IMR-90 (cell line): ENCODE measurements at regions not wholly inside any gene's neighbourhood (a gene's known extent, or its start where the extent isn't known, plus 50 kb on each side); places are given as distances from the start of the nearest gene placed in this dataset.
"Not testable (repeated sequence)": the region's sequence is repeated elsewhere in the genome, so short reads cannot be mapped to it uniquely, and the experiment has no call there.

Experiments used
- BHLHE40 ChIP-seq: fragments of 150-350 bp; IDR thresholded peaks from 2 replicates; pipeline ENCODE4 v1.6.1; 2016; ENCODE audit warnings: mild to moderate bottlenecking, low read depth, low read length
- CEBPB ChIP-seq: IDR thresholded peaks from 2 replicates; pipeline ENCODE4 v1.6.1; 2012; ENCODE audit warnings: low read depth, low read length, improper control_type of control experiment
- CHD1 ChIP-seq: IDR thresholded peaks from 2 replicates; pipeline ENCODE4 v1.6.1; 2012; ENCODE audit warnings: low read depth, low read length, improper control_type of control experiment
- MAFK ChIP-seq: IDR thresholded peaks from 2 replicates; pipeline ENCODE4 v1.6.1; 2012; ENCODE audit warnings: low read depth, low read length, improper control_type of control experiment
- MAZ ChIP-seq: IDR thresholded peaks from 2 replicates; pipeline ENCODE4 v1.6.1; 2012; ENCODE audit warnings: low read depth, mild to moderate bottlenecking, low read length, improper control_type of control experiment, moderate library complexity, borderline replicate concordance
- MXI1 ChIP-seq: IDR thresholded peaks from 2 replicates; pipeline ENCODE4 v1.6.1; 2012; ENCODE audit warnings: low read depth, mild to moderate bottlenecking, low read length, moderate library complexity, borderline replicate concordance
- POLR2A ChIP-seq: IDR thresholded peaks from 2 replicates; pipeline ENCODE4 v1.6.1; 2012; ENCODE audit warnings: mild to moderate bottlenecking, low read depth, low read length
- RCOR1 ChIP-seq: IDR thresholded peaks from 2 replicates; pipeline ENCODE4 v1.6.1; 2012; ENCODE audit warnings: mild to moderate bottlenecking, low read length, improper control_type of control experiment; ENCODE audit not compliant: insufficient replicate concordance
- TF ChIP-seq, protein P1 (sequence below): conservative IDR thresholded peaks from 2 replicates; pipeline ENCODE4 v1.5.1; 2012; ENCODE audit warnings: mild to moderate bottlenecking, low read depth, low read length, improper control_type of control experiment
- TF ChIP-seq, protein P2 (sequence below): fragments of 150-350 bp; IDR thresholded peaks from 2 replicates; pipeline ENCODE4 v1.6.1; 2017; ENCODE audit warnings: mild to moderate bottlenecking, antibody characterized with exemption, low read length, low read depth
- TF ChIP-seq, protein P3 (sequence below): fragments of 150-350 bp; IDR thresholded peaks from 2 replicates; pipeline ENCODE4 v1.6.1; 2016; ENCODE audit warnings: low read depth, mild to moderate bottlenecking, low read length, moderate library complexity, borderline replicate concordance

DNA sequence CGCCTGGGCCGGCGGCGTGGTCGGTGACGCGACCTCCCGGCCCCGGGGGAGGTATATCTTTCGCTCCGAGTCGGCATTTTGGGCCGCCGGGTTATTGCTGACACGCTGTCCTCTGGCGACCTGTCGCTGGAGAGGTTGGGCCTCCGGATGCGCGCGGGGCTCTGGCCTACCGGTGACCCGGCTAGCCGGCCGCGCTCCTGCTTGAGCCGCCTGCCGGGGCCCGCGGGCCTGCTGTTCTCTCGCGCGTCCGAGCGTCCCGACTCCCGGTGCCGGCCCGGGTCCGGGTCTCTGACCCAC is 2315.5 kb upstream of the TPTE start:
- TF ChIP-seq, protein P1, sequence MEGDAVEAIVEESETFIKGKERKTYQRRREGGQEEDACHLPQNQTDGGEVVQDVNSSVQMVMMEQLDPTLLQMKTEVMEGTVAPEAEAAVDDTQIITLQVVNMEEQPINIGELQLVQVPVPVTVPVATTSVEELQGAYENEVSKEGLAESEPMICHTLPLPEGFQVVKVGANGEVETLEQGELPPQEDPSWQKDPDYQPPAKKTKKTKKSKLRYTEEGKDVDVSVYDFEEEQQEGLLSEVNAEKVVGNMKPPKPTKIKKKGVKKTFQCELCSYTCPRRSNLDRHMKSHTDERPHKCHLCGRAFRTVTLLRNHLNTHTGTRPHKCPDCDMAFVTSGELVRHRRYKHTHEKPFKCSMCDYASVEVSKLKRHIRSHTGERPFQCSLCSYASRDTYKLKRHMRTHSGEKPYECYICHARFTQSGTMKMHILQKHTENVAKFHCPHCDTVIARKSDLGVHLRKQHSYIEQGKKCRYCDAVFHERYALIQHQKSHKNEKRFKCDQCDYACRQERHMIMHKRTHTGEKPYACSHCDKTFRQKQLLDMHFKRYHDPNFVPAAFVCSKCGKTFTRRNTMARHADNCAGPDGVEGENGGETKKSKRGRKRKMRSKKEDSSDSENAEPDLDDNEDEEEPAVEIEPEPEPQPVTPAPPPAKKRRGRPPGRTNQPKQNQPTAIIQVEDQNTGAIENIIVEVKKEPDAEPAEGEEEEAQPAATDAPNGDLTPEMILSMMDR: not testable (repeated sequence)
- not testable (repeated sequence) for TF ChIP-seq CEBPB, CHD1, MAZ, POLR2A, BHLHE40, RCOR1, MXI1, MAFK
- TF ChIP-seq, protein P2, sequence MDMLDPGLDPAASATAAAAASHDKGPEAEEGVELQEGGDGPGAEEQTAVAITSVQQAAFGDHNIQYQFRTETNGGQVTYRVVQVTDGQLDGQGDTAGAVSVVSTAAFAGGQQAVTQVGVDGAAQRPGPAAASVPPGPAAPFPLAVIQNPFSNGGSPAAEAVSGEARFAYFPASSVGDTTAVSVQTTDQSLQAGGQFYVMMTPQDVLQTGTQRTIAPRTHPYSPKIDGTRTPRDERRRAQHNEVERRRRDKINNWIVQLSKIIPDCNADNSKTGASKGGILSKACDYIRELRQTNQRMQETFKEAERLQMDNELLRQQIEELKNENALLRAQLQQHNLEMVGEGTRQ: not testable (repeated sequence)
- TF ChIP-seq, protein P3, sequence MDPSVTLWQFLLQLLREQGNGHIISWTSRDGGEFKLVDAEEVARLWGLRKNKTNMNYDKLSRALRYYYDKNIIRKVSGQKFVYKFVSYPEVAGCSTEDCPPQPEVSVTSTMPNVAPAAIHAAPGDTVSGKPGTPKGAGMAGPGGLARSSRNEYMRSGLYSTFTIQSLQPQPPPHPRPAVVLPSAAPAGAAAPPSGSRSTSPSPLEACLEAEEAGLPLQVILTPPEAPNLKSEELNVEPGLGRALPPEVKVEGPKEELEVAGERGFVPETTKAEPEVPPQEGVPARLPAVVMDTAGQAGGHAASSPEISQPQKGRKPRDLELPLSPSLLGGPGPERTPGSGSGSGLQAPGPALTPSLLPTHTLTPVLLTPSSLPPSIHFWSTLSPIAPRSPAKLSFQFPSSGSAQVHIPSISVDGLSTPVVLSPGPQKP: not testable (repeated sequence)
